ENCODE measurements at regions not wholly inside any gene's neighbourhood (a gene's known extent, or its start where the extent isn't known, plus 50 kb on each side); places are given as distances from the start of the nearest gene placed in this dataset.

GRCh38 chr6:6525933-6526332, 62.6 kb upstream of the LY86 start:
- Histone ChIP-seq H3K27ac (ENCODE audit: low read depth, low read length) (no peak overlapping the region), H4K20me1 (ENCODE audit: low read depth, low read length) (no peaks in the 10 kb centered on the region), H3K4me3 (ENCODE audit: insufficient read depth, low read length, poor library complexity, severe bottlenecking) (no peak overlapping the region), H2AFZ (ENCODE audit: low read depth, low read length, severe bottlenecking) (no peak overlapping the region), H3K9me3 (ENCODE audit: insufficient read depth, low read length) (no peaks in the 10 kb centered on the region), H3K79me2 (ENCODE audit: insufficient read depth, low read length) (no peaks in the 10 kb centered on the region), H3K27me3 (ENCODE audit: low read length) (no peaks in the 10 kb centered on the region; the same call in 1 of the 2 replicates), H3K36me3 (ENCODE audit: low read length) (no peaks in the 10 kb centered on the region), H3K9me2 (replicated peaks; ENCODE audit: insufficient read depth, low read length) (no peaks in the 10 kb centered on the region), H3F3A (ENCODE audit: insufficient read depth) (no peaks in the 10 kb centered on the region), H3K9ac (ENCODE audit: low read length) (no peak overlapping the region), H3K4me2 (ENCODE audit: low read depth, low read length, poor library complexity, severe bottlenecking) (no peak overlapping the region)
- TF ChIP-seq CTCF (IDR thresholded peaks at IDR 0.05; ENCODE audit: insufficient read depth, low read length, poor library complexity, severe bottlenecking) (no peak), EZH2phosphoT487 (conservative IDR thresholded peaks at IDR 0.05; ENCODE audit: low read length) (no peak)

GRCh38 chr6:6529275-6529674, 59.2 kb upstream of the LY86 start:
- H3K27me3 ChIP-seq (ENCODE audit: low read length): no peaks in the 10 kb centered on the region; the same call in 1 of the 2 replicates
- H3F3A ChIP-seq (ENCODE audit: insufficient read depth): no peaks in the 10 kb centered on the region
- no peaks in the 10 kb centered on the region for H3K9me2 ChIP-seq (replicated peaks; ENCODE audit: insufficient read depth, low read length)
- TF ChIP-seq CTCF (IDR thresholded peaks at IDR 0.05; ENCODE audit: insufficient read depth, low read length, poor library complexity, severe bottlenecking) (no peak), EZH2phosphoT487 (conservative IDR thresholded peaks at IDR 0.05; ENCODE audit: low read length) (no peak)
- no peak overlapping the region for H3K4me3 ChIP-seq (ENCODE audit: insufficient read depth, low read length, poor library complexity, severe bottlenecking)
- no peak overlapping the region for H3K4me2 ChIP-seq (ENCODE audit: low read depth, low read length, poor library complexity, severe bottlenecking)
- no peak overlapping the region for H3K9ac ChIP-seq (ENCODE audit: low read length)
- no peaks in the 10 kb centered on the region for H3K79me2 ChIP-seq (ENCODE audit: insufficient read depth, low read length)
- H2AFZ ChIP-seq (ENCODE audit: low read depth, low read length, severe bottlenecking): no peak overlapping the region
- no peak overlapping the region for H3K27ac ChIP-seq (ENCODE audit: low read depth, low read length)
- H4K20me1 ChIP-seq (ENCODE audit: low read depth, low read length): no peaks in the 10 kb centered on the region
- no peaks in the 10 kb centered on the region for H3K9me3 ChIP-seq (ENCODE audit: insufficient read depth, low read length)
- no peaks in the 10 kb centered on the region for H3K36me3 ChIP-seq (ENCODE audit: low read length)

- Histone ChIP-seq H2AFZ (ENCODE audit: low read depth, low read length, severe bottlenecking) (no peak overlapping the region), H3K9ac (ENCODE audit: low read length) (no peak overlapping the region), H3K4me2 (ENCODE audit: low read depth, low read length, poor library complexity, severe bottlenecking) (no peak overlapping the region), H3K27me3 (ENCODE audit: low read length) (no peaks in the 10 kb centered on the region), H4K20me1 (ENCODE audit: low read depth, low read length) (no peaks in the 10 kb centered on the region), H3K36me3 (ENCODE audit: low read length) (no peaks in the 10 kb centered on the region), H3F3A (ENCODE audit: insufficient read depth) (no peaks in the 10 kb centered on the region), H3K9me3 (ENCODE audit: insufficient read depth, low read length) (no peaks in the 10 kb centered on the region), H3K79me2 (ENCODE audit: insufficient read depth, low read length) (no peaks in the 10 kb centered on the region), H3K9me2 (replicated peaks; ENCODE audit: insufficient read depth, low read length) (no peaks in the 10 kb centered on the region), H3K4me3 (ENCODE audit: insufficient read depth, low read length, poor library complexity, severe bottlenecking) (no peak overlapping the region), H3K27ac (ENCODE audit: low read depth, low read length) (no peak overlapping the region)
- TF ChIP-seq CTCF (IDR thresholded peaks at IDR 0.05; ENCODE audit: insufficient read depth, low read length, poor library complexity, severe bottlenecking) (no peak), EZH2phosphoT487 (conservative IDR thresholded peaks at IDR 0.05; ENCODE audit: low read length) (no peak)
Measured at GRCh38 chr6:6533176-6533575, 55.3 kb upstream of the LY86 start.
